Adrenal gland (tissue), 9 donors: ENCODE measurements at regions not wholly inside any gene's neighbourhood (a gene's known extent, or its start where the extent isn't known, plus 50 kb on each side); places are given as distances from the start of the nearest gene placed in this dataset.
A peak's percentile ranks its signal among the peaks of the same experiment; 100 is the strongest.

Source experiments
- DNase-seq, 7 donors: peaks; one replicate each; pipeline ENCODE4 v3.0.0-alpha.2; 2019 to 2020
- H3K27ac ChIP-seq, 5 donors: fragments of 200-600 bp; sonication (generic) in 4 of 5; 1 replicate in 3 of 5; 2 replicates in 2 of 5; pipeline versions ENCODE4 v1.5.1 to v1.8.0; 2016 to 2020; ENCODE audit warnings: mild to moderate bottlenecking in 1 of 5
- H3K27me3 ChIP-seq: fragments of 200-600 bp; 2 replicates; pipeline ENCODE4 v1.8.0; 2021
- H3K36me3 ChIP-seq, 2 donors: fragments of 200-600 bp; replicated peaks in 1 of 2; 1 replicate in 1 of 2; 2 replicates in 1 of 2; pipeline versions ENCODE4 v1.5.1 to v1.8.0; 2018 to 2022
- H3K4me1 ChIP-seq, 2 donors: fragments of 200-600 bp; replicated peaks in 1 of 2; 1 replicate in 1 of 2; 2 replicates in 1 of 2; pipeline versions ENCODE4 v1.5.1 to v1.8.0; 2018 to 2021
- H3K4me3 ChIP-seq, 4 donors: fragments of 200-600 bp; sonication (generic) in 3 of 4; one replicate each; pipeline ENCODE4 v1.5.1; 2016 to 2018
- H3K9me3 ChIP-seq, 3 donors: fragments of 200-600 bp; sonication (generic) in 1 of 3; replicated peaks in 1 of 3; 1 replicate in 2 of 3; 2 replicates in 1 of 3; pipeline versions ENCODE4 v1.5.1 to v1.8.0; 2016 to 2021
- POLR2A ChIP-seq, 2 donors: fragments of 450-650 bp; IDR thresholded peaks; one replicate each; pipeline ENCODE4 v1.6.1; 2017; ENCODE audit warnings: antibody characterized with exemption in 2 of 2, mild to moderate bottlenecking in 2 of 2, moderate library complexity in 1 of 2
- WGBS, 4 donors: extraction: QIAGEN DNeasy Blood & Tissue Kit in 2 of 4; methylation state at CpG; one replicate each; pipeline versions ENCODE4 v1.1.5 to v1.1.7; 2013 to 2017; 5-methylcytosine and 5-hydroxymethylcytosine counted together
- intact Hi-C, 2 donors: fragments of 100-400 bp; cut with DNase I; formaldehyde crosslinking; loops; one replicate each; pipeline versions ENCODE4 v1.14.1 to v1.15.0; 2022 to 2023
- TF ChIP-seq, protein P1 (sequence below), 6 experiments: fragments of 450-650 bp in 4 of 6; fragments of 200-600 bp in 2 of 6; sonication (generic) in 1 of 6; IDR thresholded peaks; 1 replicate in 5 of 6; 2 replicates in 1 of 6; pipeline versions ENCODE4 v1.5.1 to v1.8.0; 2016 to 2021; ENCODE audit warnings: antibody characterized with exemption in 6 of 6, mild to moderate bottlenecking in 2 of 6, moderate library complexity in 1 of 6
- donor health status: healthy with polysubstance abuse.
- donor health status: Bipolar disorder and iron deficiency.
- donor health status: DM: yes; HTN: yes; CAD: no.
- donor health status: DM: no; HTN: no; CAD: no.
- donor health status: DM: no; HTN: no; CAD: no.

GRCh38 chr15:39270221-39270855 is 310.5 kb upstream of the THBS1 start:
- TF ChIP-seq, protein P1, sequence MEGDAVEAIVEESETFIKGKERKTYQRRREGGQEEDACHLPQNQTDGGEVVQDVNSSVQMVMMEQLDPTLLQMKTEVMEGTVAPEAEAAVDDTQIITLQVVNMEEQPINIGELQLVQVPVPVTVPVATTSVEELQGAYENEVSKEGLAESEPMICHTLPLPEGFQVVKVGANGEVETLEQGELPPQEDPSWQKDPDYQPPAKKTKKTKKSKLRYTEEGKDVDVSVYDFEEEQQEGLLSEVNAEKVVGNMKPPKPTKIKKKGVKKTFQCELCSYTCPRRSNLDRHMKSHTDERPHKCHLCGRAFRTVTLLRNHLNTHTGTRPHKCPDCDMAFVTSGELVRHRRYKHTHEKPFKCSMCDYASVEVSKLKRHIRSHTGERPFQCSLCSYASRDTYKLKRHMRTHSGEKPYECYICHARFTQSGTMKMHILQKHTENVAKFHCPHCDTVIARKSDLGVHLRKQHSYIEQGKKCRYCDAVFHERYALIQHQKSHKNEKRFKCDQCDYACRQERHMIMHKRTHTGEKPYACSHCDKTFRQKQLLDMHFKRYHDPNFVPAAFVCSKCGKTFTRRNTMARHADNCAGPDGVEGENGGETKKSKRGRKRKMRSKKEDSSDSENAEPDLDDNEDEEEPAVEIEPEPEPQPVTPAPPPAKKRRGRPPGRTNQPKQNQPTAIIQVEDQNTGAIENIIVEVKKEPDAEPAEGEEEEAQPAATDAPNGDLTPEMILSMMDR (IDR thresholded peaks at IDR 0.05), result no peak
- TF ChIP-seq POLR2A (IDR thresholded peaks at IDR 0.05), result no peak
- intact Hi-C loops, result no loop called here
- no peak overlapping the region for H3K27ac ChIP-seq
- no peak for DNase-seq
- H3K4me3 ChIP-seq, result no peak overlapping the region
- H3K36me3 ChIP-seq, result no peaks in the 10 kb centered on the region
- peaks cover 5% of the 10 kb centered on the region for H3K27me3 ChIP-seq
- no peaks in the 10 kb centered on the region for H3K4me1 ChIP-seq
- no peaks in the 10 kb centered on the region for H3K9me3 ChIP-seq

DNA sequence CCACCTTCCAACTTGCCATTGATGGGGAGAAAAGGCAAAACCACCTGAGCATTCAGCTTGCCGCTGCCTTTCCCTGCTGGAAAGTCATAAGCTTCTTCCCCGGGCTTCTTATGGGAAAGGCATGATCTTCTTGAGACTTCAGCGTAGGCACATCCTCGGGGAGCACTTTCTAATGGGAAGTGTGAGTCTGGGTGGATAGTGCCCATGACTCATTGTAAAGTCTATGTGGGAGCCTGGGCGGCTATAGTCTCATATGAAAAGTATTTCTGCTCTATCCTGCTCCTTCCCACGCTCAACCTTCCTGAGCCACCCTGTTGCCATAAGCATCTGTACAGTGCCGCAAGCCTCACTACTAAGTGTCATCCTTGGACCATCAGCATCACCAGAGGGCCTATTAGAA is 309.9 kb upstream of the THBS1 start:
- Histone ChIP-seq H3K4me3 (no peak overlapping the region), H3K36me3 (no peaks in the 10 kb centered on the region), H3K4me1 (no peaks in the 10 kb centered on the region), H3K27ac (no peak overlapping the region), H3K9me3 (no peaks in the 10 kb centered on the region), H3K27me3 (peaks cover 5% of the 10 kb centered on the region)
- DNase-seq, result no peak
- intact Hi-C loops, result no loop called here
- no peak for TF ChIP-seq POLR2A (IDR thresholded peaks at IDR 0.05)
- TF ChIP-seq, protein P1 (IDR thresholded peaks at IDR 0.05), result no peak
- WGBS, 4 donors, result 93 to 97% (median 95%) methylated on average over 6 to 7 of the region's 7 CpGs

- TF ChIP-seq POLR2A (IDR thresholded peaks at IDR 0.05), result no peak
- TF ChIP-seq, protein P1 (IDR thresholded peaks at IDR 0.05), result no peak
- H3K27ac ChIP-seq, result no peak overlapping the region
- intact Hi-C loops, result no loop called here
- H3K36me3 ChIP-seq, result no peaks in the 10 kb centered on the region
- 84 to 95% (median 91%) methylated on average over 2 of the region's 2 CpGs for WGBS, 4 donors
- H3K4me1 ChIP-seq, result no peaks in the 10 kb centered on the region
- no peak for DNase-seq
- no peak overlapping the region for H3K4me3 ChIP-seq
- H3K27me3 ChIP-seq, result no peaks in the 10 kb centered on the region
- H3K9me3 ChIP-seq, result no peaks in the 10 kb centered on the region
These were observed 308.0 kb upstream of the THBS1 start for GRCh38 chr15:39272901-39273300.

DNA sequence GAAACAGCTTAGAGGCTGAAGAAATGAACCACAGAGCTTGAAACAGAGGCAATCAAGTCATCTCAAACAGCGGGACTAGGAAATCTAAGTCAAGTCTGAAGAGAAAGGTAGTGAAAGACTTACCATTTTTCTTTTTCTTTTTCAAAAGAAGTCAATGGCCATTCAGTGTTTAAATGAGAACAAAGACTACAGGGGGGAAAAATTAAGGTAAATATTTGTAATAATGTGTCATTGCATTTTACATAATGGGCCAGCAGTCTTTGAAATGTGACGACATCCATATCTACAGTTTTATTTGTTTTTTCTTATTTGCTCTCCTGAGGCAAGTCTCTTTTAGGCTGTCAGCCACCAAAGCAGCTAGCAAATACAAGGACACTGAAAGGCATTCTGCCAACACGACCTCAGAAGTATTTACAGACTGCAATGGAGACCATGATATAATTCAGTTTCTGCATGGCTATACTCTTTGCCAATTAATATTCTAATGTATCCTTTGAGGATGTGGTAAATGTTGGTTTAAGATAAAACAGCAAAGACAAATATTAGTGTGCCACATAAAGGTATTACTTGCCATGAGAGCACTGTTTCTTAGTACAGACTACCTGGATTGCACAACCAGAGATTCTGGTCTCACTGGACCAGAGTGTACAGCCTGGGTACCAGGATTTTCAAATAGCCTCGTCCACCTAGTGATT is 307.0 kb upstream of the THBS1 start:
- Histone ChIP-seq H3K4me1 (no peaks in the 10 kb centered on the region), H3K27me3 (no peaks in the 10 kb centered on the region), H3K9me3 (no peaks in the 10 kb centered on the region), H3K36me3 (no peaks in the 10 kb centered on the region), H3K27ac (no peak overlapping the region), H3K4me3 (no peak overlapping the region)
- peak in 5 of 7 donors; percentile 30 to 55 (median 31) for DNase-seq
- TF ChIP-seq, protein P1 (IDR thresholded peaks at IDR 0.05), result no peak
- TF ChIP-seq POLR2A (IDR thresholded peaks at IDR 0.05), result no peak
- 44 to 54% (median 49%) methylated on average over 4 of the region's 4 CpGs for WGBS, 4 donors
- intact Hi-C loops, result no loop called here
